Natural killer cell treated with Interleukin-12 subunit alpha and Interleukin-12 subunit beta and Interleukin-15 and Interleukin-18, amount 100 ng/mL, for 72 hours (primary cell): ENCODE measurements at regions not wholly inside any gene's neighbourhood (a gene's known extent, or its start where the extent isn't known, plus 50 kb on each side); places are given as distances from the start of the nearest gene placed in this dataset.
"Not testable (repeated sequence)": the region's sequence is repeated elsewhere in the genome, so short reads cannot be mapped to it uniquely, and the experiment has no call there.

ENCODE experiments used
- ATAC-seq, 2 donors: fragments of 150-1000 bp; cut with Tn5 transposase in 1 of 2; sonication (Bioruptor Pico), chemical (Tn5 transposase) in 1 of 2; 2 replicates each; pipeline ENCODE4 v1.10.0; 2021
- DNase-seq: peaks from one replicate; pipeline ENCODE4 v3.0.0; 2022; ENCODE audit warnings: low spot score
- H3K27ac Mint-ChIP-seq, 2 donors: 1 replicate in 1 of 2; 2 replicates in 1 of 2; pipeline ENCODE4 v1.8.0; 2022; ENCODE audit warnings: mixed read lengths in 2 of 2, mild to moderate bottlenecking in 1 of 2, moderate library complexity in 1 of 2
- H3K27me3 Mint-ChIP-seq, 2 donors: 1 replicate in 1 of 2; 2 replicates in 1 of 2; pipeline ENCODE4 v1.8.0; 2022; ENCODE audit warnings: mixed read lengths in 2 of 2
- H3K36me3 Mint-ChIP-seq: one replicate; pipeline ENCODE4 v1.8.0; 2022; ENCODE audit warnings: mixed read lengths
- H3K4me1 Mint-ChIP-seq, 2 donors: 1 replicate in 1 of 2; 2 replicates in 1 of 2; pipeline ENCODE4 v1.8.0; 2022; ENCODE audit warnings: low read depth in 2 of 2, mixed read lengths in 2 of 2, mild to moderate bottlenecking in 1 of 2
- H3K4me3 Mint-ChIP-seq: one replicate; pipeline ENCODE4 v1.8.0; 2022; ENCODE audit warnings: mixed read lengths
- H3K9me3 Mint-ChIP-seq: 2 replicates; pipeline ENCODE4 v1.8.0; 2022; ENCODE audit warnings: mixed read lengths

DNA sequence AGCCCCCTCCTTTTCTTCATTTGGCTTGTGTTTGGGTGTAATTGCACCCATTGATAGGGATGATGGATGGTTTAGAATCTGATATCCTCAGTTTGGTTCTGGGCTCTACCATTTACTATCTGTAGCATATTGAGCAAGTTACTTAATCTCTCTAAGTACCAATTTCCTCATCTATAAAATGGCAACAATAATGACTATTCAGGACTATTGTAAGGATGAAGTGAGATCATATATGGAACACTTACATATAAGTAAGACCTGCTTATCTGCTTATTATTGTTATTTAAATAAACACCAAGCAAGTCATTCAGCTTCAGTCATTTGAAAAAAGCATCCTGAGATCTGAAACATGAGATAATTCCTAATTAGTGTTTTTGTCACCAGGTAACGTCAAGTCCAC, 127.0 kb downstream of the SEC23IP start:
- Mint-ChIP-seq H3K27me3 (peaks cover 27 to 74% of the 10 kb centered on the region in 2 donors), H3K27ac (no peak overlapping the region), H3K36me3 (no peaks in the 10 kb centered on the region), H3K4me1 (peaks cover 0 to 3% of the 10 kb centered on the region in 2 donors), H3K4me3 (no peak overlapping the region), H3K9me3 (no peaks in the 10 kb centered on the region)
- DNase-seq = no peak
- ATAC-seq = no peak

DNA sequence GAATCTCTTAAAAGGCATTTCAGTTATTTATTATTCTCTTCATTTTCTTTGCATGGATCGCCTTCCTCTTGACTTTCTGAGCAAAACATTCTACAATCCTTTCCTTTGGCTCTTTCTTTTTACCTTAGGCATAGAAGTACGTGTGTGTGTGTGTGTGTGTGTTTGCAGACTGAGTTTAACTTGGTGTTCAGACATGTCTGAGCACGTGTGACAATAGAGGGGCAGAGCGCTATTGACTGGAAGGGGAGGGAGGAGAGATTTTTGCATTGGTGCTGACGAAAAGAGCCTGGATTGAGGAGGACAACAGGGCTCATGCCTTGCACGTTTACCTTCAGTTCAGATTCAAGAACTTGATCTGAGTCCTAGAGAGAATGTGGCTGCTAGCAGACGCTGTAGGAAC, 129.8 kb downstream of the SEC23IP start:
- Mint-ChIP-seq H3K9me3 (no peaks in the 10 kb centered on the region), H3K4me3 (no peak overlapping the region), H3K4me1 (peaks cover 0 to 3% of the 10 kb centered on the region in 2 donors)

DNA sequence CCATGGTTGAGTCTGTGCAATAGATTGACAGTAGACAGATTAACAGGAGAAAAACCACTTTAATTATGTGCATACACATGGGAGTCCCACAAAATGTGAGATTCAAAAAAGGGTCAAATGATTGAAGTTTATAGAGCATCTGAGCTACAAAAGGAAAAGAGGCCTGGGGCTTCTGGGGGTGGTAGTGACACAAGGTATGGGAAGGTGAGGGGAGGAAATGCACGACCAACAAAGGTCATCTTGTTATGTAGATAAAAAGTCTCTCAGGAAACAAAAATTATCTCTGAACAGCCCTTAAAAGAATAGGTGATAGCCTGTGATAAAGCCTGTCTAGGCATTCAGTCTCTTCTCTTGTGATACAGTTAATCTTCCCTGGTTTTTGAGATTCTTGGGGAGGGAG, 141.7 kb downstream of the SEC23IP start:
- no peaks in the 10 kb centered on the region for H3K4me1 Mint-ChIP-seq
- no peak overlapping the region for H3K27ac Mint-ChIP-seq
- DNase-seq = no peak
- no peak for ATAC-seq
- no peaks in the 10 kb centered on the region for H3K36me3 Mint-ChIP-seq
- H3K9me3 Mint-ChIP-seq = no peaks in the 10 kb centered on the region
- peaks cover 27 to 44% of the 10 kb centered on the region in 2 donors for H3K27me3 Mint-ChIP-seq
- no peak overlapping the region for H3K4me3 Mint-ChIP-seq

More for the DNA sequence above, 129.8 kb downstream of the SEC23IP start:
- DNase-seq (no peak), ATAC-seq (no peak)
- Mint-ChIP-seq H3K27me3 (peaks cover 30 to 69% of the 10 kb centered on the region in 2 donors), H3K27ac (no peak overlapping the region), H3K36me3 (no peaks in the 10 kb centered on the region)

DNA sequence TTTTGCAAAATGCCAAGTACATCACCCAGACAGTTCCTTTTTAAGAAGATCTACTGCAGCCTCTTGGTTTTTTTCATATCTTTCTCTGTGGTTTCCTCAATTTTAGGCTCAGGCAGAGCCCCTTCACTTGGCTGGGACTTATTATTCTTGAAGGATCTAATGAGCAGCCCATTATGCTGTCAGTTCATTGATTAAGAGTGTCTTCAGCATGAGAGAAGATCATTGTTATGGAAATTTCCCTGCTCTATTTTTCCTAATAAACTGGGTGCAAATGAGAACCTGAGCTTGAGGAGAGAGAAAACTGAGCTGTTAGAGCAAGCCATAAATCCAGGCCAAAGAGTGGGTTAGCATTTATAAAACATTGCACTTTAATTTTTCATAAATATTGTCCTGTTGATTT, 146.5 kb downstream of the SEC23IP start:
- ATAC-seq (no peak), DNase-seq (no peak)
- H3K4me1 Mint-ChIP-seq = no peaks in the 10 kb centered on the region
- no peak overlapping the region for H3K4me3 Mint-ChIP-seq
- H3K27ac Mint-ChIP-seq = no peak overlapping the region
- H3K36me3 Mint-ChIP-seq = no peaks in the 10 kb centered on the region
- H3K27me3 Mint-ChIP-seq = peaks cover 22 to 36% of the 10 kb centered on the region in 2 donors
- no peaks in the 10 kb centered on the region for H3K9me3 Mint-ChIP-seq

DNA sequence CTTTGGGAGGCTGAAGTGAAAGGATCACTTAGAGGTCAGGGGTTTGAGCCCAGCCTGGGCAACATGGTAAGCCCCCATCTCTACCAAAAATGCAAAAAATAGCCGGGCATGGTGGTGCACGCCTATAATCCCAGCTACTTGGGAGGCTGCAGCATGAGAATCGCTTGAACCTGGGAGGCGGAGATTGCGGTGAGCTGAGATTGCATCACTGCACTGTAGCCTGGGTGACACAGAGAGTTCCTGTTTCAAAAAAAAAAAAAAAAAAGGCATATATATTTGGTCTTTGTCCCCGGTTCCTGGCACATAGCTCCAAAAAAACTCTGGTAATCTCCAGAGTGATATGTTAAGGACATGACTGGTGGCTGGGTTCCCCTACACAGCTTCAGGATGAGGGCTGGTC, 147.3 kb downstream of the SEC23IP start:
- no peak overlapping the region for H3K4me3 Mint-ChIP-seq
- no peak overlapping the region for H3K27ac Mint-ChIP-seq
- H3K9me3 Mint-ChIP-seq = no peaks in the 10 kb centered on the region
- H3K4me1 Mint-ChIP-seq = no peaks in the 10 kb centered on the region
- DNase-seq (no peak), ATAC-seq (no peak)
- H3K27me3 Mint-ChIP-seq = peaks cover 14 to 28% of the 10 kb centered on the region in 2 donors
- H3K36me3 Mint-ChIP-seq = no peaks in the 10 kb centered on the region

DNA sequence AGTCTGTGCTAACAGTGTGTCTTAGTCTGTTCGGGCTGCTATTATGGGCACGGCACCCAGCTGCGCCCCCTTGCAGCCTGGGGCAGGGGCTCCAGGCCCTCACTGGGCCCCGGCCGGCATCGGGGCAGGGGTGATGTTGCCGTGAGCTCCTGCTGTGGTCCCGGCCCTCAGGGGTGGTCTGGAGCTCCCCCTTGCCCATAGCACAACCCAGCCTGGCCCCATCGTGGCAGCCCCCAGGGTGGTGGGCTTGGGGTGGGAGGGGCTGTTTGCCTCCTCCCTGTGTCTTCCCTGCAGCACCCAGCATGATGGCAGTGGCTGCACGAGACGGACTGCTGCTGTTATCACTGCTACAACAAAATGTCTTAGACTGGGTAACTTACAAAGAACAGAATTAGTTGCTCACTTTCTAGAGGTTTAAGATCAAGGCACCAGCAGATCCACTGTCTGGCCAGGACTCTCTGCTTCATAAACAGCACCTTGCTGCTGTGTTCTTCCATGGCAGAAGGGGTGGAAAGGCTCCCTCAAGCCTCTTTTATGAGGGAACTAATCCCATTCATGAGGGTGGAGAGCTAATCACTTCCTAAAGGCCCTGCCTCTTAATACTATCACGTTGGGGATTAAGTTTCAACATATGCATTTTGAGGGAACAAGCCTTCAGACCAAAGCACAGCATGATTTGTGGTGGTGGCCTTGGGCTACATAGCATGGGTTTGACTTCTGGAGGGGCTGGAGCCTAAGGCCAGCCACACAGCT, 149.5 kb downstream of the SEC23IP start:
- no peaks in the 10 kb centered on the region for H3K9me3 Mint-ChIP-seq
- ATAC-seq (peak; percentile 24 to 36), DNase-seq (no peak)
- H3K4me1 Mint-ChIP-seq = no peaks in the 10 kb centered on the region
- no peaks in the 10 kb centered on the region for H3K36me3 Mint-ChIP-seq
- H3K4me3 Mint-ChIP-seq = no peak overlapping the region
- H3K27ac Mint-ChIP-seq = no peak overlapping the region
- H3K27me3 Mint-ChIP-seq = peaks cover 11 to 13% of the 10 kb centered on the region in 2 donors

DNA sequence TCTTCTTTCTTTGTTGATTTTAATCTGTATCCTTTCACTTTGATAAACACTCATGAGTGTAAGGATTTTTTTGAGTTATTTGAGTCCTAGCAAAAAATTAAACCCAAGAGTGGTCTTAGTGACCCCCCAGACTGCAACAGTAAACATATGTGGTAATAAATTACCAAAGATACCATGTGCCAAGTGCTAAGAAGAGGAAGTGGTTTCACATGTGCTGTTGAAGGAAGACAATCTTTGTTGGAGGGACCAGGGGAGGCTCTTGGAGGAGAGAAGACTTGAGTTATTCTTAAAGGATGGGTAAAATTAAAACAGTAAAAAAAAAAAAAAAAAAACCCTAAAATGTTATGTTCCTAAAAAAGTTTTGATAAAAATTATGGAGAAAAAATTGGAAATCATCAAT, 150.2 kb downstream of the SEC23IP start:
- Mint-ChIP-seq H3K27me3 (peaks cover 7 to 8% of the 10 kb centered on the region in 2 donors), H3K36me3 (no peaks in the 10 kb centered on the region), H3K4me1 (no peaks in the 10 kb centered on the region), H3K27ac (no peak overlapping the region), H3K9me3 (no peaks in the 10 kb centered on the region), H3K4me3 (no peak overlapping the region)
- DNase-seq (no peak), ATAC-seq (no peak)

DNA sequence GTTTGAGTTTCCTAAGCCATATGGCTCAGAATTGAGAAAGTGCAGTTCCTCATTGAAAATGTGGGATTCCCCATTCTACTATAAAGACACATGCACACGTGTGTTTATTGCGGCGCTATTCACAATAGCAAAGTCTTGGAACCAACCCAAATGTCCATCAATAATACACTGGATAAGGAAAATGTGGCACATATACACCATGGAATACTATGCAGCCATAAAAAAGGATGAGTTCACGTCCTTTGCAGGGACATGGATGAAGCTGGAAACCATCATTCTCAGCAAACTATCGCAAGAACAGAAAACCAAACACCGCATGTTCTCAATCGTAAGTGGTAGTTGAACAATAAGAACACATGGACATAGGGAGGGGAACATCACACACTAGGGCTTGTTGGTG, 154.8 kb downstream of the SEC23IP start:
- peaks cover 12 to 22% of the 10 kb centered on the region in 2 donors for H3K27me3 Mint-ChIP-seq
- H3K4me1 Mint-ChIP-seq, H3K4me3 Mint-ChIP-seq, H3K9me3 Mint-ChIP-seq, H3K27ac Mint-ChIP-seq, ATAC-seq, H3K36me3 Mint-ChIP-seq, DNase-seq: not testable (repeated sequence)

DNA sequence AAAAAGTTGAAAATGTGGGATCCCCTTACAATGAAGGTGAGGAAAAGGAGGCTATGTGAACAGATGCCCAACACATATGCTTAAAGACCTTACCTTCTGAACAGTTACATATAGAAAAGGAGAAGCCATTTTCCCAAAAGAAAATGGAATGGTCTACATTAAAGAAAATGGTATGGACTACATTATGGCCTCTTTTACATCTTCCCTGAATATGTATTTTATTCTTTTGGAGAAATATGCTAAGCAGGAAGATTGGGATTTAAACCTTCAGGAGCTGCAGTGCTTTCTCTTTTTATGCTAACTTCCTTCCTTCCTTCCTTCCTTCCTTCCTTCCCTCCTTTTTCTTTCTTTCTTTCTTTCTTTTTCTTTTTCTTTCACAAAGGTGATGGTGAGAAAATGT, 155.4 kb downstream of the SEC23IP start:
- ATAC-seq (no peak), DNase-seq (no peak)
- H3K9me3 Mint-ChIP-seq = no peaks in the 10 kb centered on the region
- no peaks in the 10 kb centered on the region for H3K4me1 Mint-ChIP-seq
- H3K36me3 Mint-ChIP-seq = no peaks in the 10 kb centered on the region
- no peak overlapping the region for H3K4me3 Mint-ChIP-seq
- H3K27ac Mint-ChIP-seq = no peak overlapping the region
- H3K27me3 Mint-ChIP-seq = peaks cover 16 to 21% of the 10 kb centered on the region in 2 donors

DNA sequence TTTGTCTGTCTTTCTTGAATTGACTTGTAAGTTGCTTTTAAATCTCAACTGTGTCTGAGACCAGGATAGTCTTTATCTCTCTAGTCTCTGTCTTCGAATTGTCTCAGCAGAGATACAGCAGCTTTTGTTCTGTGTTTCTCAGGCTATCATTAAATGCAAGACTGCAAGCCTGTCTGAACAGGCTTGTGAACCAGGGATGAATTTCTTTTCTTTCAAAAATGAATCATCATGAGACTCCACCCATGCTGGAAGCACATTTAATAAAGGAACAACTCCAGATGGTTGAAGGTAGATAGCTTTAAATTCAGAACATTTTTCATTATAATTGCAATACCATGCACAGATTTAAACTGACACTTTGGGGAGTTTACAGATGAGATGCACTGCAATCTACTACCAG, 155.9 kb downstream of the SEC23IP start:
- H3K9me3 Mint-ChIP-seq = no peaks in the 10 kb centered on the region
- ATAC-seq (no peak), DNase-seq (no peak)
- H3K27me3 Mint-ChIP-seq = peaks cover 16 to 22% of the 10 kb centered on the region in 2 donors
- no peak overlapping the region for H3K27ac Mint-ChIP-seq
- H3K36me3 Mint-ChIP-seq = no peaks in the 10 kb centered on the region
- no peaks in the 10 kb centered on the region for H3K4me1 Mint-ChIP-seq
- H3K4me3 Mint-ChIP-seq = no peak overlapping the region

DNA sequence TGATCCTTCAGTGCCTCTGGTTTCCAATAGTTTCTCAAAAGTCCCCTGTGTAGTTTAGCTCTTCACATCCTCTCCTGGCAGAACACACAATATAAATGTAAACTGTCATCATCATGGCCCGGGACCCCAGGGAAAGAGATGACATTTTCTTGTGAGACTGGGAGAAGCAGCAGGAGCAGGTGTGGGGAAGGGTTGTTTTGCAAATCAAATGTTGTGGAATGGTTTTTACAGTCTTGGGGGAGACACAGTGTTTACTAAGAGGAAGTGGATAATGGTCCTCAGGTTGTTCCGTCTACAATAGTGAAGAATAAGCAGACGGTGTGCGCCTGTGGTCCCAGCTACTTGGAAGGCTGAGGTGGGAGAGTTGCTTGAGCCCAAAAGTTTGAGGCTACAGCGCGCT, 159.1 kb downstream of the SEC23IP start:
- ATAC-seq = no peak
- no peak overlapping the region for H3K4me3 Mint-ChIP-seq
- no peak for DNase-seq
- H3K27me3 Mint-ChIP-seq = peaks cover 20 to 29% of the 10 kb centered on the region in 2 donors
- H3K9me3 Mint-ChIP-seq = no peaks in the 10 kb centered on the region
- H3K36me3 Mint-ChIP-seq = no peaks in the 10 kb centered on the region
- H3K27ac Mint-ChIP-seq = no peak overlapping the region
- H3K4me1 Mint-ChIP-seq = no peaks in the 10 kb centered on the region

DNA sequence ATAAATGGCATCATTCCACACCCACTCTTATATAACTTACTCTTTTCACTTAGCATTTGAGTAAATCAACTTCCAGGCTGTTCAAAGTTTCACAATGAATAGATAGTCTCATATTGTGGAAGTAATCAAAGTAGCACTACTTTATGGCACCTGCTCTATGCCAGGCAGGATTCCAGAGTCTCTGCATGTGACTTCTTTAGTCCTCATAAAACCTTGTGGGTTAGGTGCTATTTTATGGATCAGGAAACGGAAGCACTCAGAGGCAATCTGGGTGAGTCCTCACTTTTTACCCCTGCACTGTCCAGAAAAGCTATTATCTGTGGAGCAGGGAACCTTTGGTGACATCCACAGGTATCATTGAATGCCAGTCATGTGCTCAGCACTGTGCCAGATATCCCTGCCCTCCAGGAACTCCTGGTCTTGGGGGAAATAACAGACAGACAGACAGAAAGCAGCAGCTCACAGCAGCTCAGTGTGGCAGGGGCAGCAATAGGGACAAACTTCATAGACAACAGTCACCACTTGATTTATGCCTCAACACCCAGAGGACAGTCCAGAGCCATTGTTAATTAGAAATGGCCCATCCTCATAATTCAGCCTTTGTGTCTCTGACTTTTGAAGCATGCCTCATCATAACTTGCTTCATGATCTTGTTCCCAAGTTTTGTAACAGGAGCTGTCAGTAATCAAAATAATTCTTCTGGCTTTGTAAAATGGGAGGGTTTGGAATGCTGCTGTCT, 160.6 kb downstream of the SEC23IP start:
- no peaks in the 10 kb centered on the region for H3K4me1 Mint-ChIP-seq
- H3K36me3 Mint-ChIP-seq = no peaks in the 10 kb centered on the region
- peaks cover 30 to 42% of the 10 kb centered on the region in 2 donors for H3K27me3 Mint-ChIP-seq
- H3K27ac Mint-ChIP-seq = no peak overlapping the region
- H3K4me3 Mint-ChIP-seq = no peak overlapping the region
- H3K9me3 Mint-ChIP-seq = no peaks in the 10 kb centered on the region
- DNase-seq (no peak), ATAC-seq (no peak)

DNA sequence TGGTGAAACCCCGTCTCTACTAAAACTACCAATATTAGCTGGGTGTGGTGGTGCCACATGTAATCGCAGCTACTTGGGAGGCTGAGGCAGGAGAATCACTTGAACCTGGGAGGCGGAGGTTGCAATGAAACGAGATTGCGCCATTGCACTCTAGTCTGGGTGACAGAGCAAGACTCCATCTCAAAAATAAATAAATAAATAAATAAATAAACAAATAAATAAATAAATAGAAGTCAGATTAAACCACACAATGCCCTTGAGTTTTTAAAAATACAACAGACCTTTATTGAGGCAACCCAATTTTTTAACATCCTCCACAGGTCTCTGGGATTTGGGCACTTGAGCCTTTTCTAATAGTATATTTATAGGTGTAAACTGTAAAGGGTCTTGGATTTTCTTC, 167.3 kb downstream of the SEC23IP start:
- H3K27ac Mint-ChIP-seq, H3K4me1 Mint-ChIP-seq, H3K4me3 Mint-ChIP-seq, DNase-seq, ATAC-seq, H3K9me3 Mint-ChIP-seq, H3K36me3 Mint-ChIP-seq: not testable (repeated sequence)
- peaks cover 17 to 50% of the 10 kb centered on the region in 2 donors for H3K27me3 Mint-ChIP-seq

DNA sequence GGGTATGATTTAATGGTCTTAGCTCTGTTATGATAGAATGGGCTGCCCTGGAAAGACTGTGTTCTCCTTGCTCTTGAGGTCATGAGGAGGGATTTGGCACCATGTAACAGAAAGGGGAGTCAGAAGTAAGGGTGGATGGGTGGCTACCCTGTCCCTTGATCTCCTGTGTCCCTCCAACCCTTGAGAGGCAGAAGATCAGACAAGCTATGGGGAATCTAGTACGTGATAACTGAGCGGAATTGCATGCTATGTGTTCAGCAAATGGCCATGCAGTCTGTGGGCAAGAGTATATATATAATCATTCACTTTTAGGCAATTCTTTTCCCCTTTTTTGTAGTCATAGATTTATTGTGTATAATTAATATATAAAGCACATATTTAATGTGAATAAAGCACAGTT, 174.9 kb downstream of the SEC23IP start:
- DNase-seq (no peak), ATAC-seq (no peak)
- no peak overlapping the region for H3K27ac Mint-ChIP-seq
- H3K4me3 Mint-ChIP-seq = no peak overlapping the region
- H3K27me3 Mint-ChIP-seq = peaks cover 23 to 43% of the 10 kb centered on the region in 2 donors
- no peaks in the 10 kb centered on the region for H3K9me3 Mint-ChIP-seq
- peaks cover 0 to 2% of the 10 kb centered on the region in 2 donors for H3K4me1 Mint-ChIP-seq
- H3K36me3 Mint-ChIP-seq = no peaks in the 10 kb centered on the region
